ENCODE measurements at regions not wholly inside any gene's neighbourhood (a gene's known extent, or its start where the extent isn't known, plus 50 kb on each side); places are given as distances from the start of the nearest gene placed in this dataset.

DNA sequence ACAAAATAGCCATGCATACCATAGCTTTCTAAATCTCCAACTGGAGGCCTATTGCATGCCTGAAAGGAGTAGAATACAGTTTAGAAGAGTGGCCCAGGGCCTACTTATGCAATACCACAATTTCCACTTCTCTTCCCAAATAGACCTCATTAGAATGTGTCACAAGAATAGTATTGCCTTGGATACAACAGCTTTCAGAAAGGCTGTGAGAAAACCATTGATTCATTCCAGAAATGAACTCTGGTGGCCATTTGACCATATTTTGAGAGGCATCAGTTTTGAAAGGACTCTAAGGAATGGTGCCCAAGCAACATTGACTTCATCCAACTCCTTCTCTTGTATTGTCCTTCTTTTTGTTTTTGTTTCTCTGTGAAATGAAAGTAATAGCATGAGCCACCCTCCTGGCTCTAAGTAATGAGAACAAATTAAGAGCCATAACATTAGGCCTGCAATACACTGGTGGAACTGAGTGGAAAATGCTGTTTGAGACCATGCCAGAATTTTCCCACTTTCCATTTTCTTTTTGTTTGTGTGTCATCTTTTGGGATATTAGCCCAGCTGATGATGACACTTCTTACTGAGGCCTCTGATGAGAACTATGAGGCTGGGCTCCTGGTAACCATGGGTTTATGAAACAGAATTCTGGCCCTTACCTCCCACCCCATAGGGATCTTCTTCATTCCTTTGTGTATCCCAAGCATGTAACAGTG is 90.2 kb downstream of the TMEM174 start:
- H3K4me3 ChIP-seq (ENCODE audit: low read depth, poor library complexity, severe bottlenecking): no peak overlapping the region
- no peak for TF ChIP-seq POLR2A (IDR thresholded peaks at IDR 0.05)
- TF ChIP-seq, protein P1, sequence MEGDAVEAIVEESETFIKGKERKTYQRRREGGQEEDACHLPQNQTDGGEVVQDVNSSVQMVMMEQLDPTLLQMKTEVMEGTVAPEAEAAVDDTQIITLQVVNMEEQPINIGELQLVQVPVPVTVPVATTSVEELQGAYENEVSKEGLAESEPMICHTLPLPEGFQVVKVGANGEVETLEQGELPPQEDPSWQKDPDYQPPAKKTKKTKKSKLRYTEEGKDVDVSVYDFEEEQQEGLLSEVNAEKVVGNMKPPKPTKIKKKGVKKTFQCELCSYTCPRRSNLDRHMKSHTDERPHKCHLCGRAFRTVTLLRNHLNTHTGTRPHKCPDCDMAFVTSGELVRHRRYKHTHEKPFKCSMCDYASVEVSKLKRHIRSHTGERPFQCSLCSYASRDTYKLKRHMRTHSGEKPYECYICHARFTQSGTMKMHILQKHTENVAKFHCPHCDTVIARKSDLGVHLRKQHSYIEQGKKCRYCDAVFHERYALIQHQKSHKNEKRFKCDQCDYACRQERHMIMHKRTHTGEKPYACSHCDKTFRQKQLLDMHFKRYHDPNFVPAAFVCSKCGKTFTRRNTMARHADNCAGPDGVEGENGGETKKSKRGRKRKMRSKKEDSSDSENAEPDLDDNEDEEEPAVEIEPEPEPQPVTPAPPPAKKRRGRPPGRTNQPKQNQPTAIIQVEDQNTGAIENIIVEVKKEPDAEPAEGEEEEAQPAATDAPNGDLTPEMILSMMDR (IDR thresholded peaks at IDR 0.05): no peak
- intact Hi-C loops (cut with DNase I; ENCODE audit: low total_unique reads): no loop called here
- no peak for DNase-seq (ENCODE audit: low spot score in 2 of 2)

DNA sequence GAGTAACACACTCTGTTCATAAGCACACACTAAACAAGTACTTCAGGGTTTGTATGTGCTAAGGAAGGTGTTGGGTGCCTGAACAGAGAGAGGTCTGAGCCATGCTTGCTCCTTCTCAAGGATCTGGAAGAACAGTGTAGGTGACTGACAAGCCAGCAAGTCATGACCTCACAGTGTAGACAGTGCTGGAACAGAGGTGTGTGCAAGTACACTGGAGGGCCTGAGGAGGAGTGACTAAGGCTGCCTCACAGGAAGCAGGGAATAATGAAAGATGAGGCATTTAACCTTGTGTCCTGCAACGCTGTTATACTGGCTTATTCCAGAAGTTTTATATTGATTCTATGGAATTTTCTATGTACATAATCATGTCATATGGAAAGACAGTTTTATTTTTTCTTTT is 83.9 kb downstream of the TMEM174 start:
- 77 to 89% methylated on average over 1 of the region's 1 CpG for WGBS, 2 donors
- no peak for DNase-seq (ENCODE audit: low spot score in 2 of 2)
- TF ChIP-seq, protein P1 (IDR thresholded peaks at IDR 0.05): no peak
- H3K4me3 ChIP-seq (ENCODE audit: low read depth, poor library complexity, severe bottlenecking): no peak overlapping the region
- intact Hi-C loops (cut with DNase I; ENCODE audit: low total_unique reads): no loop called here

DNA sequence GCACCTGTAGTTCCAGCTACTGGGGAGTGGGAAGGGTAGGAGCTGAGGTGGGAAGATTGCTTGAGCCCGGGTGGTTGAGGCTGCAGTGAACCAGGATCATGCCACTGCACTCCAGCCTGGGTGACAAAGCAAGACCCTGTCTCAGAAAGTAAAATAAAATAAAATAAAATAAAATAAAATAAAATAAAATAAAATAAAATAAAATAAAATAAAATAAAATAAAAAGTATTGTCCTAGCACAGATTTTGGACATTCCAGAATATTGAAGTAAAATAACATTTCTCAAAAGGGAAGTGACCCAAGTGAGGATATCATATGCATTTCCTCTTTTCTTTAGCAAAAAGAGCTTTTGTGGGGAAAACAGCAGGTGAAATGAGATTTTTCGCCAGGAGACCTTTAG is 83.5 kb downstream of the TMEM174 start:
- TF ChIP-seq POLR2A (IDR thresholded peaks at IDR 0.05): no peak
- TF ChIP-seq, protein P1 (IDR thresholded peaks at IDR 0.05): no peak
- no peak overlapping the region for H3K4me3 ChIP-seq (ENCODE audit: low read depth, poor library complexity, severe bottlenecking)
- 86 to 90% methylated on average over 2 of the region's 2 CpGs for WGBS, 2 donors
- intact Hi-C loops (cut with DNase I; ENCODE audit: low total_unique reads): no loop called here
- DNase-seq (ENCODE audit: low spot score in 2 of 2): no peak

DNA sequence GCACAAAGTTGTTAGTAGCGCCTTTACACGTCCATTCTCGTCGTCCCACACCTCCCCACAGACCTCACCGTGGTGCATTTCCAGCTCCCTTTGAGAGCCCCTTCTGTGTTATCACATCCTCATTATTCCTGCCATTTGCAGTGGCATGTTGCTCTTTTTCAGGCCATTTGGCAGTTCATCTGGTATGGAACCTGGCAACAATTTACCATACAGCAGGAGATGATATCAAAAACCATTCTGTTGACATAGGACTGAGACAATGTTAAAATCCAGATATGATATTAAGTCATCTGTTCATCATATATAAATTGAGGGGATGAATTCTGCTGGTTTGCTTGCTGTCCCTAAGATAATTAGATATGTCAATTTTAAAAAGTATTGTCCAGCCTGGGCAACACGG is 83.0 kb downstream of the TMEM174 start:
- 82 to 90% methylated on average over 6 of the region's 6 CpGs for WGBS, 2 donors
- no peak overlapping the region for H3K4me3 ChIP-seq (ENCODE audit: low read depth, poor library complexity, severe bottlenecking)
- intact Hi-C loops (cut with DNase I; ENCODE audit: low total_unique reads): no loop called here
- DNase-seq (ENCODE audit: low spot score in 2 of 2): no peak
- TF ChIP-seq POLR2A (IDR thresholded peaks at IDR 0.05): no peak
- TF ChIP-seq, protein P1 (IDR thresholded peaks at IDR 0.05): no peak

DNA sequence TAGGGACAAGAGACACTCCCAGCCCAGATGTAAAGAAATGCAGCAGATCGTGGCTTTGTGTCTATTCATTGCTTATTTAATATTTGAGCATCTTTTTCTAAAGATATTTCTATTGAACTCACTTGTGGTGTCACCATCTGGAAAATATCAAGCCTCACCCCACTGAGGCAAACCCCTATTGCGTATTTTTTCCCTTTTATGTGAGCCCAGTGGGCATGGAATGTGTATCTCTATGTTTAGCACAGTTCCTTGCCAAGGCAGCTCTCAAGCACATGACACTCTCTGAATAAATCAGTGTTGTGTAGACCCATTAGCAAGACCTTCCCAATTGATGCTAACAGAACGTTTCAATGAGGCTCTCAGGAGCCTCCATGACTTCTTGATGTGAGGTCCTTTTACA is 81.6 kb downstream of the TMEM174 start:
- TF ChIP-seq, protein P1 (IDR thresholded peaks at IDR 0.05): no peak
- TF ChIP-seq POLR2A (IDR thresholded peaks at IDR 0.05): no peak
- no peak for DNase-seq (ENCODE audit: low spot score in 2 of 2)
- WGBS, 2 donors: 37 to 40% methylated on average over 3 of the region's 3 CpGs
- intact Hi-C loops (cut with DNase I; ENCODE audit: low total_unique reads): no loop called here
- no peak overlapping the region for H3K4me3 ChIP-seq (ENCODE audit: low read depth, poor library complexity, severe bottlenecking)

DNA sequence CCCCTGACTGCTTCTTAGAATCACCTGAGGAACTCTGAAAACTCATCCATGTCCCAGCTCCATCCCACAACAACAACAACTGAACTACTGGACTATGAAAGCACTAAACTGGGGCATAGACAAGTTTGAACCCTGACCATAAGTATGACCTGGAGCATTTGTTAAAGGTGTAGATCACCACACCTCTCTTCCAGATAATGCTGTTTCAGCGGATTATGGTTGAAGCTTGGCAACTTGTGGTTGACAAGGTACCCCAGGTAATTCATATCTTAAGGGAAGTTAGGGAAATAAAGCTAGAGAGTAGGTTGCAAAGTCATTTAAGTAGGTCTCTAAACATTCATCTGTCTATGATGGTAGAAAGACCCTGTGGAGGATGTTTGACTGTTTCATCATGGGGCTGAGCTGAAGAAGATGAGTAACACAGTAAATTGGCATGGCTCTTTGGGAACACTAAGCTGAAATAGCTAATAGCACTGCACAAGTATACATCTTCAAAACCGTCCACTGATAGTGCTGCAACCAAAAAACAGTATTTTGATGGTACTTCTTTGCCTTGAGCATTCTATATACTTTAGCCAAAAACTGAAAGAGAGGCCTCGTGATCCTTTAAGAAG is 80.2 kb downstream of the TMEM174 start:
- WGBS, 2 donors: 86 to 87% methylated on average over 3 of the region's 3 CpGs
- DNase-seq (ENCODE audit: low spot score in 2 of 2): no peak
- intact Hi-C loops (cut with DNase I; ENCODE audit: low total_unique reads): no loop called here
- TF ChIP-seq, protein P1 (IDR thresholded peaks at IDR 0.05): no peak
- TF ChIP-seq POLR2A (IDR thresholded peaks at IDR 0.05): no peak
- H3K4me3 ChIP-seq (ENCODE audit: low read depth, poor library complexity, severe bottlenecking): no peak overlapping the region
